SK-N-SH (cell line): ENCODE measurements at regions not wholly inside any gene's neighbourhood (a gene's known extent, or its start where the extent isn't known, plus 50 kb on each side); places are given as distances from the start of the nearest gene placed in this dataset.

Experiments
- EZH2phosphoT487 ChIP-seq: fragments of 200-600 bp; sonication (generic); IDR thresholded peaks from 2 replicates; pipeline ENCODE4 v1.6.1; 2017; ENCODE audit warnings: low read depth, mixed run types, mild to moderate bottlenecking, antibody characterized with exemption, moderate library complexity, borderline replicate concordance
- FOXJ3 ChIP-seq: sonication (generic); formaldehyde crosslinking; IDR thresholded peaks from 2 replicates; pipeline ENCODE4 v1.5.1; 2020; ENCODE audit warnings: mild to moderate bottlenecking, missing genetic modification reagents
- POLR2AphosphoS5 ChIP-seq: IDR thresholded peaks from 2 replicates; pipeline ENCODE4 v1.6.1; 2012; ENCODE audit warnings: low read depth, low read length
- SMC3 ChIP-seq: IDR thresholded peaks from 2 replicates; pipeline ENCODE4 v1.6.1; 2012; ENCODE audit warnings: low read depth, low read length, improper control_type of control experiment
- TAF1 ChIP-seq: IDR thresholded peaks from 2 replicates; pipeline ENCODE4 v1.6.1; 2012; ENCODE audit warnings: low read depth, mild to moderate bottlenecking, low read length, moderate library complexity, borderline replicate concordance
- TF ChIP-seq, protein P1 (sequence below): fragments of 200-600 bp; sonication (generic); IDR thresholded peaks from 2 replicates; pipeline ENCODE4 v1.6.1; 2017; ENCODE audit warnings: antibody characterized with exemption, mild to moderate bottlenecking, moderate library complexity
- TF ChIP-seq, protein P2 (sequence below): IDR thresholded peaks from 2 replicates; pipeline ENCODE4 v1.6.1; 2012; ENCODE audit warnings: mild to moderate bottlenecking, low read depth, low read length, moderate library complexity

DNA sequence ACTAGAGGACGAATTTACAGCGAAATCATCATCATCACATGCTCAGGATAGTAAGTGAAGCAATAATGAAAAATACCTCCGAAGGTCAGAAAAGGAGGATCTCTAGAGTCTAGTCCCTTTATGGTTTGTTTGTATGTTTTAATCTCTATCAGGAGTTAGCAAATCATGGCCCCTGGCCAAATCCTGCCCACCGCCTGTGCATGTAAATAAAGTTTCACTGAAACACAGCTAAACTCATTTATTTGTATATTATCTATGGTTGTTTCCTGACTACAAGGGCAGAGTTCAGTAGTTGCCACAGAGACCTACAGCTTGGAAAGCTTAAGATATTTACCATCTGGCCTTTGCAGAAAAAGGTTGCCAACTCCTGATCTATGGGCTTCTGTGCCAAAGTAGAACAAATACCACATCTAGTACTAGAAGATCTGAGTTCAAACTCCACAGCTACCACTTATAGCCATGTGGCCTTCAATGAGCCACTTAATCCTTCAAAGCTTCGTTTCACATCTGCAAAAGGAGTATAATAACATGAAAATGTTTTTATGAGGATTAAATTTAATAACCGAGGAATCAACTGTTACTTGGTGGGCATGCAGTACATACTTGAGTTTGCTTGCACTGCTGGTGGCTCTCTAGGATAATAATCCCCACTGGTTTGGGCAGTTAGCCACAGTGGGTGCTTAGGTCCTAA lies 94.0 kb upstream of the KIF26B start:
- TF ChIP-seq, protein P1, sequence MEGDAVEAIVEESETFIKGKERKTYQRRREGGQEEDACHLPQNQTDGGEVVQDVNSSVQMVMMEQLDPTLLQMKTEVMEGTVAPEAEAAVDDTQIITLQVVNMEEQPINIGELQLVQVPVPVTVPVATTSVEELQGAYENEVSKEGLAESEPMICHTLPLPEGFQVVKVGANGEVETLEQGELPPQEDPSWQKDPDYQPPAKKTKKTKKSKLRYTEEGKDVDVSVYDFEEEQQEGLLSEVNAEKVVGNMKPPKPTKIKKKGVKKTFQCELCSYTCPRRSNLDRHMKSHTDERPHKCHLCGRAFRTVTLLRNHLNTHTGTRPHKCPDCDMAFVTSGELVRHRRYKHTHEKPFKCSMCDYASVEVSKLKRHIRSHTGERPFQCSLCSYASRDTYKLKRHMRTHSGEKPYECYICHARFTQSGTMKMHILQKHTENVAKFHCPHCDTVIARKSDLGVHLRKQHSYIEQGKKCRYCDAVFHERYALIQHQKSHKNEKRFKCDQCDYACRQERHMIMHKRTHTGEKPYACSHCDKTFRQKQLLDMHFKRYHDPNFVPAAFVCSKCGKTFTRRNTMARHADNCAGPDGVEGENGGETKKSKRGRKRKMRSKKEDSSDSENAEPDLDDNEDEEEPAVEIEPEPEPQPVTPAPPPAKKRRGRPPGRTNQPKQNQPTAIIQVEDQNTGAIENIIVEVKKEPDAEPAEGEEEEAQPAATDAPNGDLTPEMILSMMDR, result no peak
- no peak for TF ChIP-seq TAF1
- TF ChIP-seq, protein P2, sequence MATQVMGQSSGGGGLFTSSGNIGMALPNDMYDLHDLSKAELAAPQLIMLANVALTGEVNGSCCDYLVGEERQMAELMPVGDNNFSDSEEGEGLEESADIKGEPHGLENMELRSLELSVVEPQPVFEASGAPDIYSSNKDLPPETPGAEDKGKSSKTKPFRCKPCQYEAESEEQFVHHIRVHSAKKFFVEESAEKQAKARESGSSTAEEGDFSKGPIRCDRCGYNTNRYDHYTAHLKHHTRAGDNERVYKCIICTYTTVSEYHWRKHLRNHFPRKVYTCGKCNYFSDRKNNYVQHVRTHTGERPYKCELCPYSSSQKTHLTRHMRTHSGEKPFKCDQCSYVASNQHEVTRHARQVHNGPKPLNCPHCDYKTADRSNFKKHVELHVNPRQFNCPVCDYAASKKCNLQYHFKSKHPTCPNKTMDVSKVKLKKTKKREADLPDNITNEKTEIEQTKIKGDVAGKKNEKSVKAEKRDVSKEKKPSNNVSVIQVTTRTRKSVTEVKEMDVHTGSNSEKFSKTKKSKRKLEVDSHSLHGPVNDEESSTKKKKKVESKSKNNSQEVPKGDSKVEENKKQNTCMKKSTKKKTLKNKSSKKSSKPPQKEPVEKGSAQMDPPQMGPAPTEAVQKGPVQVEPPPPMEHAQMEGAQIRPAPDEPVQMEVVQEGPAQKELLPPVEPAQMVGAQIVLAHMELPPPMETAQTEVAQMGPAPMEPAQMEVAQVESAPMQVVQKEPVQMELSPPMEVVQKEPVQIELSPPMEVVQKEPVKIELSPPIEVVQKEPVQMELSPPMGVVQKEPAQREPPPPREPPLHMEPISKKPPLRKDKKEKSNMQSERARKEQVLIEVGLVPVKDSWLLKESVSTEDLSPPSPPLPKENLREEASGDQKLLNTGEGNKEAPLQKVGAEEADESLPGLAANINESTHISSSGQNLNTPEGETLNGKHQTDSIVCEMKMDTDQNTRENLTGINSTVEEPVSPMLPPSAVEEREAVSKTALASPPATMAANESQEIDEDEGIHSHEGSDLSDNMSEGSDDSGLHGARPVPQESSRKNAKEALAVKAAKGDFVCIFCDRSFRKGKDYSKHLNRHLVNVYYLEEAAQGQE, result no peak
- TF ChIP-seq POLR2AphosphoS5, result no peak
- TF ChIP-seq FOXJ3 (CRISPR knock-in tag), result no peak
- no peak for TF ChIP-seq EZH2phosphoT487
- TF ChIP-seq SMC3, result no peak
